HG03064 (cell line): ENCODE measurements at regions not wholly inside any gene's neighbourhood (a gene's known extent, or its start where the extent isn't known, plus 50 kb on each side); places are given as distances from the start of the nearest gene placed in this dataset.

Experiments
- ATAC-seq: cut with Tn5 transposase; IDR thresholded peaks from one replicate; pipeline ENCODE4 v1.9.1; 2021; ENCODE audit warnings: low read depth; ENCODE audit not compliant: unreplicated experiment

GRCh38 chr1:68332041-68332440, 99.7 kb upstream of the WLS start:
- no peak for ATAC-seq

GRCh38 chr1:68331117-68331865, 99.0 kb upstream of the WLS start:
- ATAC-seq, result no peak

- ATAC-seq, result no peak
Observed at GRCh38 chr1:68330391-68330790, 98.1 kb upstream of the WLS start.

GRCh38 chr1:68329096-68329835, 96.9 kb upstream of the WLS start:
- ATAC-seq, result no peak

GRCh38 chr1:68328490-68328889, 96.2 kb upstream of the WLS start:
- ATAC-seq, result no peak

GRCh38 chr1:68327414-68327813, 95.1 kb upstream of the WLS start:
- ATAC-seq, result no peak

- no peak for ATAC-seq
Observed at GRCh38 chr1:68326481-68326880, 94.2 kb upstream of the WLS start.

GRCh38 chr1:68324316-68324715, 92.0 kb upstream of the WLS start:
- no peak for ATAC-seq

GRCh38 chr1:68322837-68323687, 90.7 kb upstream of the WLS start:
- no peak for ATAC-seq

GRCh38 chr1:68322096-68322495, 89.8 kb upstream of the WLS start:
- no peak for ATAC-seq

GRCh38 chr1:68321084-68321685, 88.9 kb upstream of the WLS start:
- no peak for ATAC-seq

- ATAC-seq, result no peak
Observed at GRCh38 chr1:68320349-68320748, 88.0 kb upstream of the WLS start.

- ATAC-seq, result no peak
Observed at GRCh38 chr1:68319907-68320306, 87.6 kb upstream of the WLS start.

GRCh38 chr1:68317543-68317942, 85.2 kb upstream of the WLS start:
- ATAC-seq, result no peak

- no peak for ATAC-seq
Observed at GRCh38 chr1:68314151-68314780, 81.9 kb upstream of the WLS start.

GRCh38 chr1:68313735-68314134, 81.4 kb upstream of the WLS start:
- no peak for ATAC-seq

- ATAC-seq, result no peak
Observed at GRCh38 chr1:68308034-68308433, 75.7 kb upstream of the WLS start.

- no peak for ATAC-seq
Observed at GRCh38 chr1:68307378-68307787, 75.1 kb upstream of the WLS start.

- ATAC-seq, result no peak
Observed at GRCh38 chr1:68301471-68302001, 69.2 kb upstream of the WLS start.
